Kidney glomerular epithelial cell (primary cell): ENCODE measurements at regions not wholly inside any gene's neighbourhood (a gene's known extent, or its start where the extent isn't known, plus 50 kb on each side); places are given as distances from the start of the nearest gene placed in this dataset.

Experiments used
- DNase-seq: peaks from one replicate; lab custom pipeline; 2025; lab: John Stamatoyannopoulos, UW

- DNase-seq, result no peak
Measured at GRCh38 chr3:62981962-62982361, 106.7 kb upstream of the CADPS start.

- no peak for DNase-seq
Measured at GRCh38 chr3:62982795-62983455, 107.7 kb upstream of the CADPS start.

- no peak for DNase-seq
Measured at GRCh38 chr3:62986061-62986460, 110.8 kb upstream of the CADPS start.

GRCh38 chr3:62987721-62988120, 112.5 kb upstream of the CADPS start:
- DNase-seq, result no peak

- no peak for DNase-seq
Measured at GRCh38 chr3:62990704-62991413, 115.6 kb upstream of the CADPS start.

- DNase-seq, result no peak
Measured at GRCh38 chr3:62992520-62992919, 117.3 kb upstream of the CADPS start.

- DNase-seq, result no peak
Measured at GRCh38 chr3:62995119-62995518, 119.9 kb upstream of the CADPS start.

GRCh38 chr3:62995530-62995929, 120.3 kb upstream of the CADPS start:
- no peak for DNase-seq

- DNase-seq, result no peak
Measured at GRCh38 chr3:62997369-62997768, 122.2 kb upstream of the CADPS start.

GRCh38 chr3:62999158-62999557, 123.9 kb upstream of the CADPS start:
- DNase-seq, result no peak

- no peak for DNase-seq
Measured at GRCh38 chr3:62999791-63000190, 124.6 kb upstream of the CADPS start.

GRCh38 chr3:63004448-63004847, 129.2 kb upstream of the CADPS start:
- DNase-seq, result no peak

GRCh38 chr3:63015614-63016309, 140.5 kb upstream of the CADPS start:
- no peak for DNase-seq

GRCh38 chr3:63022114-63022513, 146.9 kb upstream of the CADPS start:
- no peak for DNase-seq

GRCh38 chr3:63026722-63027121, 151.5 kb upstream of the CADPS start:
- no peak for DNase-seq

GRCh38 chr3:63029326-63029725, 154.1 kb upstream of the CADPS start:
- no peak for DNase-seq

GRCh38 chr3:63029921-63030320, 154.7 kb upstream of the CADPS start:
- DNase-seq, result no peak

GRCh38 chr3:63030666-63031065, 155.4 kb upstream of the CADPS start:
- no peak for DNase-seq

- no peak for DNase-seq
Measured at GRCh38 chr3:63032881-63033280, 157.7 kb upstream of the CADPS start.

GRCh38 chr3:63034101-63034500, 158.9 kb upstream of the CADPS start:
- no peak for DNase-seq

- DNase-seq, result no peak
Measured at GRCh38 chr3:63037116-63037515, 161.9 kb upstream of the CADPS start.

GRCh38 chr3:63042833-63043232, 167.6 kb upstream of the CADPS start:
- DNase-seq, result no peak

GRCh38 chr3:63043631-63044030, 168.4 kb upstream of the CADPS start:
- no peak for DNase-seq
